ENCODE measurements at regions not wholly inside any gene's neighbourhood (a gene's known extent, or its start where the extent isn't known, plus 50 kb on each side); places are given as distances from the start of the nearest gene placed in this dataset.

DNA sequence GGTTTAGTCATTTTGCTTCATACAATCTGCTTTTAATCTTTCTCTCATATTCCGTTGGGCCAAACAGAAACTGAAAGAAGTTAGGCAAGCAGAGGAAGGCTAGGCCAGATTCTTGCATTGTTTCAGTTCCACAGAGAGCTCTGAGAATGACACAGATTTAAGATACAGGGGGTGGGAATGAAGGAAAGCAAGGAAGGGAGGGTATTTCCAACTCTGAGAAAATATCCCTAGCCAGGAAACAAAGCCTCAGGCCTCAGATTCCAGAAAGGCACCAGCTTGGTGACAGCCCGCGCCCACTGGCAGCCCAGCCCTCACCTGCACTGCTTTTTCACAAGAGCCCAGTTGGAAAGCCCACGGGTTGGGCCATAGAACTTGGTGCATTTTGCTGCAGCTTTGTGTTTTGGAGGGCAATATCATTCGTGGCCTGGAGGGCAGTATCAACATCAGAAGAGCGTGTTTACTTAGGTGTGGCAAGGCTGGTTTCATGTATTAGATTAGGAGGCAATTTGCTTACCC lies 63.5 kb downstream of the ENC1 start:
- DNase-seq (ENCODE audit: low read depth in 2 of 2) = no peak

GRCh38 chr5:74575741-74576538 lies 64.6 kb downstream of the ENC1 start:
- DNase-seq (ENCODE audit: low read depth in 2 of 2) = no peak

DNA sequence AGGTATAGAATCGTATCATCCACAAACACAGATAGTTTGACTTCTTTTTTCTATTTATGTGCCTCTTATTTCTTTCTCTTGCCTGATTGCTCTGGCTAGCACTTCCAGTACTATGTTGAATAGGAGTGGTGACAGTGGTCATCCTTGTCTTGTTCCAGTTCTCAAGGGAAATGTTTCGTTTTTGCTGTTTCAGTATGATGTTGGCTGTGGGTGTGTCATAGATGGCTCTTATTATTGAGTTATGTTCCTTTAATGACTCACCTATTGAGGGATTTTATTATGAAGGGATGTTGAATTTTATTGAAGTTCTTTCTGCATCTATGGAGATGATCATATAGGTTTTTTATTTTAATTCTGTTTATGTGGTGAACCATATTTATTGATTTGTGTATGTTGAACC lies 70.3 kb downstream of the ENC1 start:
- DNase-seq (ENCODE audit: low read depth in 2 of 2) = no peak

DNA sequence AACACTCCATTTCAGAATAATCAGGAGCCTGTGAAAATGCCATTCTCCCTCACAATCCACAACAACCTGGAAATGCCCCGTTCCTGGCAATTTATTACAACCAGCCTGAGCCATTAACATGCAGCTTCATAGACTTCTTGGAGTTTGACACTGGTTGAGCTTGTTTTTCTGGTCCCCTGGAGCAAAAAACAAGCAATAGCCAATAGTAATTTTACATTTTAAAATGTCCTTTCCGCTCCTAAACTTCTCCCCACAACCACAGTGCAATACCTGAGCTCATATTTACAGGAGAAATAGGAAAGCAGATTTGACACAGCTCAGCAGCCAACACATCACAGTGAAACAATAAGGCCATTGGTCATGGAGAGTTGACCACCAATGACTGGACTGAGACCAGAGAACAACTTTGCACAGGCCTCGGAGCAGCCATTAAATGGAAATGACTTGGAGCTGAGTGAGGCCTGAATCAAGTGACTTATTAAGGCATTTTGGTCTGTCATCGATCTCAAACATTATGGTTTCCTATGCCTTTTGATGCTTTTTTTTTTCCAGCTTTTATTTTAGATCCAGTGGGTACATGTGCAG lies 73.0 kb downstream of the ENC1 start:
- DNase-seq (ENCODE audit: low read depth in 2 of 2) = no peak

DNA sequence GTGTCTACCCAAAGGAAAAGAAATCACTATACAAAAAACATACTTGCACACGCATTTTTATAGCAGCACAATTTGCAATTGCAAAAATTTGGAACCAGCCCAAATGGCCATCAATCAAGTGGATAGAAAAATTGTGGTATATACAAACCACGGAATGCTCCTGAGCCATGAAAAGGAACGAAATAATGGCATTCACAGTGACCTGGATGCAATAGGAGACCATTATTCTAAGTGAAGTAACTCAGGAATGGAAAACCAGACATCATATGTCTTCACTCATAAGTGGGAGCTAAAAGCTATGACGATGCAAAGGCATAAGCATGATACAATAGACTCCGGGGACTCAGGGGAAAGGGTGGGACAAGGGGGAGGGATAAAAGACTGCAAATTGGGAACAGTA lies 78.4 kb downstream of the ENC1 start:
- DNase-seq (ENCODE audit: low read depth in 2 of 2) = no peak

DNA sequence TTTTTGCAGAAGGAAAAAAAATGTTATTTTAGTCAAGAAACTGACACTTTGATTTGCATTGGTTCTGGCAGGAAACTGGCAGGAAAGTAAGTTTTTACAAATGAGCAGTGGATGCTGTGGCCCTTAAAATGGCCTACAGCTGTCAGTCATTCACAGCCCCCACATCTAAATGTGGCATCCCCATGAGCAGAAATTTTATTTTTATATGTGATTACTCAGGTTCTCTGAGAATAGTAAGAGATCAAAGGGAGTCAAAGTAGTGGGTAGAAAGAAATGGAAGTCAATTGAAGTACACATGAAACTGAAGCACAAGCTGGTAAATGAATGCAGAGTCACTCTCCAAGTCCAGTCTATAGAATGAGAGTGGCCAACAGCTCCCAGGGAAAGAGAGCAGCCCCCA lies 80.3 kb downstream of the ENC1 start:
- no peak for DNase-seq (ENCODE audit: low read depth in 2 of 2)

DNA sequence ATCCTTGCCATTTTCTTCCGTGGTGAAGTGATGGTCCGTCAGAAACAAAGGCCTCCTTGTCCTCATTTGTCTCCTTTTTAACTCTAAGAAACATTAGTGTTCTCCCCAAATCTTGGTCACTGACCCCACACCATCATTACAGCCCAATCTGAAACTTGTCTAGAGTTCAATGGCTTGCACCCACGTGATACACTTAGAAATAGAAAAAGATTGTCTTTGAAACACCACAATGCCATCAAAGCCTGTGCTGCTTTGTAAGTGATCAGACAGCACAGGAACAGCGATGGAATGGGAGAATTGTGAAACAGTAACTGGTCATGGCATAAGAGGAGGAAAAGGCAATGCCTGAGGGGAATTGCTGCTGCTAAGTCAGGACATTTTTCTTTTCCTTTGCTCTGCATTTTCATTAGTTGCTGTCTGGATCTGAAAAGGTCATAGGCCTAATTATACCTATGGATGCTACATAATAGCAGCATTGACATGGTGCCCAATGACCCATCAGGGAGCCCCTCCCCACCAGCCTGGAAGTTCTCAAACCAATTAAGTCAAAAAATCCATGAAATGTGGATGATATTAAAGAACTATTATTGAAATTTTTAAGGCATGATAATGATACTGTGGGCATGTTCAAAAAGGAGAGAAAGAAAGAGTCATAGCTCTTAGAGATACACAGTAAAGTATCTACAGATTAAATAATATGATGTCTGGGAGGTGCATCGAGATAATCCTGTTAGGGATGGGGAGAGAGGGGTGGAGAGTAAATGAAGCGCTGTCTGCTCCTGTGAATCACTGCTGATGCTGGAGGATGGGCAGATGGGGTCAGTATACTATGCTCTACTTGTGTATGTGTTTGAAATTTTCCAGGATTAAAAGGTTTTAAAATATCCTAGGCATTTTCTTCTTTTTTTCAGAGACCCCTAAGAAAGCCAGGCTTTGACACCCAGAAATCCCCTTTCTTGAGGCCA lies 83.6 kb downstream of the ENC1 start:
- DNase-seq (ENCODE audit: low read depth in 2 of 2) = no peak

- DNase-seq (ENCODE audit: low read depth in 2 of 2) = no peak
Observed at GRCh38 chr5:74556006-74556405, 84.5 kb downstream of the ENC1 start.

DNA sequence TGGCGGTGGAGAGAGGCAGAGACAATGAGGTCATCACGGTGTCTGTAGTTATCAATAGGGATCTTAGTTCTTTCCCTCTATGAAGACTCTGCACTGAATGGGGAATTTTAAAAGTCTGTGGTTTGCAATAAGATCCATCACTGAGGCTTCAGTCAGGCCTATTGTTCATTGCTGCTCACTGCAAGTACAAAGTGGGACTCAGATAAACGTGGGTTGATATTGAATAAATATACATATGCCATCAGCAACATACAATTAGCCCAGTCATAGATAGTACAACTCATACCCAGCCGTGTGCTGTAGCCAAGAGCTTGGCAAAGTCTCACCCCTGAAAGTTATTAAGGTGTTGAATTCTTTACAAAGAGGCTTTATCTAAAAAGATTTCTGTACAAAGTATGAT lies 88.4 kb downstream of the ENC1 start:
- no peak for DNase-seq (ENCODE audit: low read depth in 2 of 2)

- DNase-seq (ENCODE audit: low read depth in 2 of 2) = no peak
Observed at GRCh38 chr5:74550927-74551326, 89.6 kb downstream of the ENC1 start.

DNA sequence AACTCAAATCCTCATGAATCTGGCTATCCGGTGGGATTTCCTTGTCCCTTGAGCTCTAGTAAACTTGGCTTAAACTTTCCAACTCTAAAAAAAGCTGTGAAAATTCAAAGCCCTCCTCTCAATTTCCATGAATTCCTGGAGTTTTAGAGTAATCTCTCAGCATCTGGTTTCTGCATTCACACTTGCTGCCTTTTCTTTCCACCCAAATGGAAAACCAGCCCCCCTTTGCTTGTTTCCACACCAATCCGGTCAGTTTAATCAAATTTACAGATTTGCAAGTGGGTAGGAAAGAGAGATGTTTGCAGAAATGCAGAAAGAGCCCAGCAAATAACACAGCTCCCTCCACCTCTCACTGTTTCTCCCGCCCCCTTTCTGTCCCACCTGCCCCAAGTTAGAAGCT lies 91.1 kb downstream of the ENC1 start:
- no peak for DNase-seq (ENCODE audit: low read depth in 2 of 2)

DNA sequence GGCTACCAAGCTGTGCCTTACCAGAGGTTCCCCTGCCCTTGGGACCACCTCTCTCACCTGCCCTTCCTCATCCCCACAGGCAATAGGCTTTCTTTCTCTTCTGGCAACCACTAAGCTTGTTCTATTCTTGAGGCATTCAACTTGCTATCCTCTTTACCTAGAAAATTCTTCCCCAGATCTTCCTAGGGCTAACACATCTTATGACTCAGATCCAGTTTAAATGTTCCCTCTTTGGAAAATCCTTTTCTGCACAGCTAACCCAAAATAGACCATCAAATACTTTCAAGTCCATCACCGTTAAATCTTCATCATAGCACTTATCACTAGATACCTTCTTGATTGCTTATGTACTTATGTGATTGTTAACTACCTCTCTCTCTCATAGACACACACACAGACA lies 93.7 kb downstream of the ENC1 start:
- no peak for DNase-seq (ENCODE audit: low read depth in 2 of 2)

DNA sequence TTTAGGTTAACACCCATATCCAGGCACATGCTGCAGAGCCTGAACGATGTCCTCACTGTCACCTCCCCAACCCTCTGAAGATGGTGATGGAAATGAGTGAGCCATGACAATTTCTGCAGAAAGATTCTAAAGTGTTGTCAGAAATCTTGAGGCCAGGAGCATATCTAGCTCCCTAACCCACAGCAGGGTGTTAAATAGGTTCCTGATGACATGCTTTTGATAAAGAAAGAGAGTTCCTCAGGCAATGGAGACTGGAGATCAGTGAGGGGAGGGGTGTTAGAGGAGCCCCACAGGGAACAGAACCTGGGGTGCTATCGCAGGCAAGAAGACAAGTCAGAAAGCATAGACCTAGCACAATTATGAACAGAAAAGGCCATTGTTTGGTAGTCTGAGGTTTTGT lies 95.7 kb downstream of the ENC1 start:
- DNase-seq (ENCODE audit: low read depth in 2 of 2) = no peak

DNA sequence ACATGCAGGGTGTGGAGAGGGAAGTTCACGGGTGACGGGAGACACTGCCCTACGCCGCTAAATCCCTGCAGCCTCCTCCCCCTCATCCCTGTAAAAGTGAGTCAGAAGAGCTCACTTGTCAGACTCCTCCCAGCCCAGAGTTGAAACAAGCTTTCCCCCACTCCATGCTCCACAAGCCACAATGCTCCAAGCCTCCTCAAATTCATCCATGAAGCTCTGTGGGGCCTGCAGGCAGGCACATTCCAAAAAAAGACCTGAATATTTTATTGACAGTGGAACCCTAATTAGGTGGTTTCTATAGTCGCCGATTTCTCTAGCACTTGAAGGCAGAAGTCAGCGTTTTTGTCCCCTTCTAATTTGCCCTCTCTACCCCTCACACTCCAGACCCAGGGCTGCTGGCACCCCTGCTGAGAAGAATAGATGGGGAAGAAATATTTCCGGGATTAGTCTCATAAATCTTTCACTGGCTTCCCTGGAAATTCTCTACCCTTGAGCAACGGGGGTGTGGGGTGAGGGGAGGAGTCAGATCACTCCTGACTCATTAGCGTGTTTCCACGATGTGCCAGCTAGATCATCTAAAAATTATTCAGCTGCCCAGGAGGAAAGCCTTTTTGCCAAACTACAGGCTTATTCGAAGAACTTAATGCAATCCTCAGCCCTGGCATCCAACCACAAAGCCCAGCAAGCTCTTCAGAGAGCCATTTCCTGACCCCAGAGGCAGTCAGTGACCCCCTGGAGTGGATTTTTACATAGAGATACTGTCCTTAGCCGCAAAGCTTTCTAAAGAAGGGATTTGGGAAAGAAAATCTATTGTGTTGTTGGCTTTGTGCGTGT lies 97.1 kb downstream of the ENC1 start:
- no peak for DNase-seq (ENCODE audit: low read depth in 2 of 2)

- no peak for DNase-seq (ENCODE audit: low read depth in 2 of 2)
Observed at GRCh38 chr5:74542482-74542881, 98.0 kb downstream of the ENC1 start.

DNA sequence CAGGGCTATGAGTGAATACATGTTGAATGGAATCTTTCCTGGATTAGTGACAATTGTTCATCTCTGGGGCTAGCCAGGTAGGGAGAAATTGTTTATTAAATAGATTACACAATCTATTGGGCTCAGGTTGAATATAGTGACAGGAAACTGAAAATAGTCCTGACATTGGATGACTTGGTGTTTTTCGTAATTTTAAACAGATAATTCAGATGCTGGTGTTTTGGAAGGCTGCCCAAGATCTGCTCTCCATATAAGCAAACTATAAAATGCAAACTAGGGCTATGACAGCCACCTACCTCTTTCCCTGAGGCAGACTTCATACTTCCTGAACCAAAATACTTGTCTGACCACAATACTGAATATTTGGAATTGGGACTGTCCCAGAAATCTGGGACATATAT lies 99.1 kb downstream of the ENC1 start:
- no peak for DNase-seq (ENCODE audit: low read depth in 2 of 2)

GRCh38 chr5:74540622-74541021 lies 99.9 kb downstream of the ENC1 start:
- no peak for DNase-seq (ENCODE audit: low read depth in 2 of 2)

DNA sequence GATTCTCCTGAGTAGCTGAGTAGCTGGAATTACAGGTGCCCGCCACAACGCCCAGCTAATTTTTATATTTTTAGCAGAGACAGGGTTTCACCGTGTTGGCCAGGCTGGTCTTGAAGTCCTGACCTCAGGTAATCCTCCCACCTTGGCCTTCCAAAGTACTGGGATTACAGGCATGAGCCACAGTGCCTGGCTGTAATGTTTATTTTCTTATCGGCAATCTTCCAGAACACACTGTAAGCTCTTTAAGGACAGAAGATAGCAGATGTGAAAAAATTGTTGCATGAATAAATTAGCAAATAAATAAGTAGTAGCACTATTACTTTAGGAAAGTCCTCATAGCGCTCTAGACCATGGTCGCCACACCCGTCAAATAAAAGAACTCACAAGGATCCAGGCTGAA lies 100.5 kb downstream of the ENC1 start:
- DNase-seq (ENCODE audit: low read depth in 2 of 2) = no peak

DNA sequence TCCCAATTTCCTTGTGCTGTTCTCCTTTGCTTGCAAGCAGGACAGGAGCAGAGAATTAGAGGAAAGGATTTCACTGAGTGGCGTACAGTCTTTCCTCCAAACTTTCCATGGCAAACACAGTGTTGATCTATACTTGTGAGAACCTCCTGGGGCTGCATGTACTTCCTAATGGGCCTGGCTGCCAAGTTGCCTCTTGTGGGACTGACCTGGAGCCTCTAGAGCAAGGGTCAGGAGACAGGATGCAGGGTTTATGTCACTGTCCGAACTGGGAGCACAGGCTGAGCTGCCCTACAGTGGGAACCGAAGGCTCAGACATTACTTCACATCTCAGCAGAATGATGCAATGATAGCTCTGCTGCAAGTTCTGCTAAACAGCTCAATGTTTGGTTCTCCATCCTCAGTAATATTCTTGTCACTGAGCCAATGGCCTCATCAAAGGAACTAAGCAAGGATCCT lies 102.3 kb downstream of the ENC1 start:
- DNase-seq (ENCODE audit: low read depth in 2 of 2) = no peak

DNA sequence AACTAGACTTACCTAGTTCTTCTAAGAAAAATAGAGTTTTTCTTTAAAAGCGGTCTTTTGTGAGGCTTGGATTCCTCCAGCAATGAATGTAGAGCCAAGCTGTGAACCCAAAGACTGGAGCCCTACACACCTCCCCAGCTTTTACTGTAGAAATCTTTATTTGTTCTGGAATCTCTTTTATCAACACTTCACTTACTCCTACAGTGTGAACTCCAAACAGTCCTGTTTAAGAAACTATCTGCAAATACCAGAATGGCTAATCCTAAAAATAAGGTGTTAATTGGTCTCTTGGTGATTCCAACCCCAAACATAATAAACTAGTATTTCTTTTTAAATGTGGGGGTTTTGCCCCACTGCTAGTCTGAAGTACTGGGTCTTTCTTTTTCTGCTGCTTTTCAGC lies 103.9 kb downstream of the ENC1 start:
- no peak for DNase-seq (ENCODE audit: low read depth in 2 of 2)

DNA sequence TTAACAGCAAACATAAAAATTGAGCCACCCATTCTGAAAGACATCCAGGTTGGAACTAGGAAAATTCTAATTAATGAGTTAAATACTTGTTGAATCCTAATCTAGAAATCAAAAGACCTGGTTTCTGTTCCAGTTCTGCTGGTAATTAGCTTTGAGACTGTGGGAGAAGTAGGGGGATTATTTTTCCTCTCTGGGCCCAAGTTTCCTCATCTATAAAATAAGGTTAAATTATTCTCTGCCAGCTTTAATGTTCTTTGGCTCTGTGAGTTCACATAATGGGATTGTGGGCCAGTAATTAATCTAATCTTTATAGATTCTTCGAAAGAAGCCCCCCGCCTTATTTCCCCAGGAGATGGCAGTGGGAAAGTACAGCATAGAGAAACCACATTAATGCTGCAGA lies 104.6 kb downstream of the ENC1 start:
- DNase-seq (ENCODE audit: low read depth in 2 of 2) = no peak

Measured in stimulated activated CD8-positive, alpha-beta memory T cell treated with anti-CD3 and anti-CD28 coated beads, Interleukin-2, amount 100 ng/mL, for 48 hours (primary cell).